GM23338 (cell line): ENCODE measurements at regions not wholly inside any gene's neighbourhood (a gene's known extent, or its start where the extent isn't known, plus 50 kb on each side); places are given as distances from the start of the nearest gene placed in this dataset.

Source experiments
- ATAC-seq: fragments of 200-7000 bp; cut with Tn5 transposase; 3 replicates; pipeline ENCODE4 v1.9.1; 2020
- DNase-seq: peaks from one replicate; pipeline ENCODE4 v3.0.0-alpha.2; 2015; ENCODE audit warnings: low spot score
- H2AFZ ChIP-seq: fragments of 200-600 bp; sonication (generic); 2 replicates; pipeline ENCODE4 v1.8.0; 2016; ENCODE audit warnings: antibody characterized with exemption, mild to moderate bottlenecking, moderate library complexity
- H3F3A ChIP-seq: fragments of 200-600 bp; sonication (generic); replicated peaks from 2 replicates; pipeline ENCODE4 v1.8.0; 2017; ENCODE audit warnings: antibody characterized with exemption, mixed run types, low read depth
- H3K27ac ChIP-seq: fragments of 200-600 bp; sonication (generic); 2 replicates; pipeline ENCODE4 v1.6.1; 2016; ENCODE audit warnings: low read depth
- H3K27me3 ChIP-seq: fragments of 200-600 bp; sonication (generic); 2 replicates; pipeline ENCODE4 v1.8.0; 2016; ENCODE audit warnings: mild to moderate bottlenecking, mixed run types, moderate library complexity; ENCODE audit not compliant: insufficient read depth
- H3K36me3 ChIP-seq: fragments of 200-600 bp; sonication (generic); 2 replicates; pipeline ENCODE4 v1.8.0; 2016; ENCODE audit warnings: mild to moderate bottlenecking; ENCODE audit not compliant: insufficient read depth
- H3K4me1 ChIP-seq: fragments of 200-600 bp; sonication (generic); 2 replicates; pipeline ENCODE4 v1.8.0; 2016; ENCODE audit warnings: mild to moderate bottlenecking, moderate library complexity; ENCODE audit not compliant: insufficient read depth
- H3K4me2 ChIP-seq: fragments of 200-600 bp; sonication (generic); 2 replicates; pipeline ENCODE4 v1.7.1; 2017; ENCODE audit warnings: mixed run types
- H3K4me3 ChIP-seq: fragments of 200-600 bp; sonication (generic); 2 replicates; pipeline ENCODE4 v1.6.1; 2016; ENCODE audit warnings: mixed run types
- H3K79me2 ChIP-seq: fragments of 200-600 bp; sonication (generic); replicated peaks from 2 replicates; pipeline ENCODE4 v1.8.0; 2017; ENCODE audit warnings: mild to moderate bottlenecking; ENCODE audit not compliant: insufficient read depth
- H3K9me2 ChIP-seq: fragments of 200-600 bp; sonication (generic); 2 replicates; pipeline ENCODE4 v1.8.0; 2017; ENCODE audit not compliant: insufficient read depth
- H4K20me1 ChIP-seq: fragments of 200-600 bp; sonication (generic); replicated peaks from 2 replicates; pipeline ENCODE4 v1.8.0; 2017; ENCODE audit warnings: mild to moderate bottlenecking; ENCODE audit not compliant: insufficient read depth
- H3K27ac Mint-ChIP-seq: 2 replicates; pipeline ENCODE4 v1.8.0; 2020; ENCODE audit warnings: inconsistent platforms, mild to moderate bottlenecking, moderate library complexity, mixed read lengths
- H3K27me3 Mint-ChIP-seq: 3 replicates; pipeline ENCODE4 v1.8.0; 2022; ENCODE audit warnings: low read depth, mild to moderate bottlenecking, moderate library complexity, mixed read lengths, inconsistent platforms; ENCODE audit not compliant: insufficient read depth, poor library complexity
- H3K36me3 Mint-ChIP-seq: 3 replicates; pipeline ENCODE4 v1.8.0; 2021; ENCODE audit warnings: low read depth, mild to moderate bottlenecking, inconsistent platforms, moderate library complexity, mixed read lengths
- H3K4me1 Mint-ChIP-seq: 3 replicates; pipeline ENCODE4 v1.8.0; 2020; ENCODE audit warnings: mild to moderate bottlenecking, inconsistent platforms, mixed read lengths
- H3K4me3 Mint-ChIP-seq: 3 replicates; pipeline ENCODE4 v1.8.0; 2021; ENCODE audit warnings: moderate library complexity, mild to moderate bottlenecking, inconsistent platforms, mixed read lengths
- H3K9me3 Mint-ChIP-seq: 3 replicates; pipeline ENCODE4 v1.8.0; 2020; ENCODE audit warnings: moderate library complexity, mild to moderate bottlenecking, inconsistent platforms, mixed read lengths
- CREB1 ChIP-seq: fragments of 250-450 bp; sonication (Bioruptor Pico); IDR thresholded peaks from 2 replicates; pipeline ENCODE4 v1.5.0; 2020; ENCODE audit warnings: low read depth, mild to moderate bottlenecking, moderate library complexity
- EZH2phosphoT487 ChIP-seq: fragments of 200-600 bp; sonication (generic); IDR thresholded peaks from one replicate; pipeline ENCODE4 v1.8.1; 2018; ENCODE audit warnings: antibody characterized with exemption; ENCODE audit not compliant: unreplicated experiment
- JUNB ChIP-seq: IDR thresholded peaks from one replicate; pipeline ENCODE4 v1.6.1; 2016; ENCODE audit warnings: antibody characterized with exemption; ENCODE audit not compliant: unreplicated experiment
- NANOG ChIP-seq: IDR thresholded peaks from 2 replicates; pipeline ENCODE4 v1.6.1; 2016; ENCODE audit warnings: antibody characterized with exemption, borderline replicate concordance
- ZNF114 ChIP-seq: fragments of 250-450 bp; sonication (Bioruptor Pico); IDR thresholded peaks from 2 replicates; pipeline ENCODE4 v1.5.0; 2020; ENCODE audit warnings: mild to moderate bottlenecking, moderate library complexity
- ZNF331 ChIP-seq: fragments of 250-450 bp; sonication (Bioruptor Pico); IDR thresholded peaks from 2 replicates; pipeline ENCODE4 v1.5.0; 2020; ENCODE audit warnings: low read depth, mild to moderate bottlenecking, moderate library complexity
- TF ChIP-seq, protein P1 (sequence below): IDR thresholded peaks from one replicate; pipeline ENCODE4 v1.6.1; 2018; ENCODE audit warnings: antibody characterized with exemption; ENCODE audit not compliant: unreplicated experiment
- TF ChIP-seq, protein P2 (sequence below): fragments of 250-450 bp; sonication (Bioruptor Pico); IDR thresholded peaks from 2 replicates; pipeline ENCODE4 v1.5.0; 2020; ENCODE audit warnings: mild to moderate bottlenecking, moderate library complexity
- TF ChIP-seq, protein P3 (sequence below), 2 experiments: fragments of 200-600 bp in 1 of 2; sonication (generic) in 1 of 2; conservative IDR thresholded peaks; 2 replicates each; pipeline versions ENCODE4 v1.5.1 to v1.6.1; 2016 to 2017; ENCODE audit warnings: antibody characterized with exemption in 2 of 2, low read depth in 2 of 2, mild to moderate bottlenecking in 2 of 2, moderate library complexity in 1 of 2

DNA sequence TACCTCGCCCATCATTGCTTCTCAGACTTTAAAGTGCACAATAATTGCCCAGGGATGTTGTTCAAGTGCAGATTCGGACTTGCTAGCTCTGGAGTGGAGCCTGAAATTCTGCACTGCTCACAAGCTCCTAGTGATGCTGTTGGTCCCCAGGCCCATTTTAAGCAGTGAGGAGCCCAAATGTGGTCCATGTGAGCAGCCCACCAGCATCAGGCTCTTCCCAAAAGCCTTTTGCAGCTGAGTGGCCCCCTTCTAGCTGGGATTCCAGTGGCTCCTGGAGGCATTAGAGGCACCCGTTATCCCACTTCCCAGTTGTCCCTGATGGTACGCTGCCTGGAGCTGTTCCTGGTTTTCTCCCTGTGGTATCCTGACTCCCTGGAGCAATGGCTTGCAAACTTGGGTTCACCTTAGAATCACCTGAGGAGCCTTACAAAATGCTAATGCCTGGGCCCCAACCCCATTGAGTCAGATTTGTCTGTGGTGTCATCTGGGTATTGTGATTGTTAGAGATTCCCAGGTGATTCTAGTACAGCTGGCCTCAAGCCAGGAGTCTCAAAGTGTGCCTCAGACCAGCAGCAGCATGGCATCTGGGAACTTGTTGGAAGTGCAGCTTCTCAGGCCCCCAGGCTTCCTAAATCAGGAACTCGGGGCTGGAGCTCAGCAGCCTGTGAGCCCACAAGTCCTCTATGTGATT, 186.9 kb upstream of the SLC24A3 start:
- no peaks in the 10 kb centered on the region for H3K36me3 Mint-ChIP-seq
- no peaks in the 10 kb centered on the region for H3K9me2 ChIP-seq
- peaks cover 1% of the 10 kb centered on the region for H3K27me3 Mint-ChIP-seq
- H3K4me2 ChIP-seq, result no peak overlapping the region
- H3K4me3 ChIP-seq, result no peak overlapping the region
- H3K4me3 Mint-ChIP-seq, result no peak overlapping the region
- no peak for TF ChIP-seq JUNB
- ATAC-seq, result no peak
- H3K9me3 Mint-ChIP-seq, result no peaks in the 10 kb centered on the region
- no peaks in the 10 kb centered on the region for H3K4me1 Mint-ChIP-seq
- H3F3A ChIP-seq, result no peaks in the 10 kb centered on the region
- DNase-seq, result no peak
- H3K79me2 ChIP-seq, result no peaks in the 10 kb centered on the region
- H3K4me1 ChIP-seq, result no peaks in the 10 kb centered on the region
- H3K27me3 ChIP-seq, result no peaks in the 10 kb centered on the region
- H3K27ac ChIP-seq, result no peak overlapping the region
- H2AFZ ChIP-seq, result no peak overlapping the region
- no peaks in the 10 kb centered on the region for H4K20me1 ChIP-seq
- H3K36me3 ChIP-seq, result no peaks in the 10 kb centered on the region
- no peak overlapping the region for H3K27ac Mint-ChIP-seq

DNA sequence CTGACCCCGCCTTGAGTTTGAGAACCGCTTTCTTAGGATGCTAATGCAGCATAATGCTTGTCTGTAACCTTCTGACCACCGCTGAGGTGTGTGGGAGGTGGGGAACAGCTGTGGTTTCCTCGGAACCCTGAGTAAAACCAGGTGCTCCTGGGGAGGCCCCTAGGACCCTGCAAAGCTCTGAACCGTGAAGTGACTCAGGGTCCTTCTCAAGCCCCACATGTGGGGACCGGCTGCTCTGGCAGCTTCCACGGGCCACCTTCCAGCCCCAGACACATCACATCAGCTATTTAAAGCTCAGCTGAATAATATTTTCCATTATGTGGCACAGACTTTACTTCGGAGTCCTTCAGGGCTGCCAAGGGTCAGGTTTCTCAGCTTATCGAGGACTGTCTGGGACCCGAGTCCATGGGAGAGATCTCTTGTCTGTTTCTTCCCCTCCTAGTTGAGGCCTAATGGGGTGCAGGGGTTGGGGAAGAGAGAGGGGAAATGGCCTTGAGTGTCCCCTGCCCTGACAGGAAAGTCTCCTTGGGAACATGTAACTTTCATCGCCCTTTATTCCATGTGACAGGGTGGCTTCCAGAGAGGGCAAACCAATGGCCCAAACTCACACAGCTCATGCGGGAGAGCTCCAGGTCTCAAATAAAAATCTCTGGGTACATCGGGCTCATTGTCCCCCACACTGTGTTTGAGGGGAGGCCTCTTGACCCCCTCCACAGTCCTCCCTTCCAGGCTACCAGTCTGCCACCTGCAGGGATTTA, 186.1 kb upstream of the SLC24A3 start:
- Mint-ChIP-seq H3K27ac (no peak overlapping the region; the same call in 1 of the 2 replicates), H3K4me3 (no peak overlapping the region), H3K4me1 (no peaks in the 10 kb centered on the region), H3K9me3 (no peaks in the 10 kb centered on the region), H3K36me3 (no peaks in the 10 kb centered on the region), H3K27me3 (peaks cover 1% of the 10 kb centered on the region)
- no peaks in the 10 kb centered on the region for H3K36me3 ChIP-seq
- no peak overlapping the region for H3K4me3 ChIP-seq
- no peak overlapping the region for H2AFZ ChIP-seq
- no peak overlapping the region for H3K27ac ChIP-seq
- H3K27me3 ChIP-seq, result no peaks in the 10 kb centered on the region
- no peaks in the 10 kb centered on the region for H3F3A ChIP-seq
- H3K79me2 ChIP-seq, result no peaks in the 10 kb centered on the region
- H3K4me1 ChIP-seq, result no peaks in the 10 kb centered on the region
- H3K9me2 ChIP-seq, result no peaks in the 10 kb centered on the region
- ATAC-seq (no peak), DNase-seq (no peak)
- no peak overlapping the region for H3K4me2 ChIP-seq
- no peaks in the 10 kb centered on the region for H4K20me1 ChIP-seq
- TF ChIP-seq, protein P1, sequence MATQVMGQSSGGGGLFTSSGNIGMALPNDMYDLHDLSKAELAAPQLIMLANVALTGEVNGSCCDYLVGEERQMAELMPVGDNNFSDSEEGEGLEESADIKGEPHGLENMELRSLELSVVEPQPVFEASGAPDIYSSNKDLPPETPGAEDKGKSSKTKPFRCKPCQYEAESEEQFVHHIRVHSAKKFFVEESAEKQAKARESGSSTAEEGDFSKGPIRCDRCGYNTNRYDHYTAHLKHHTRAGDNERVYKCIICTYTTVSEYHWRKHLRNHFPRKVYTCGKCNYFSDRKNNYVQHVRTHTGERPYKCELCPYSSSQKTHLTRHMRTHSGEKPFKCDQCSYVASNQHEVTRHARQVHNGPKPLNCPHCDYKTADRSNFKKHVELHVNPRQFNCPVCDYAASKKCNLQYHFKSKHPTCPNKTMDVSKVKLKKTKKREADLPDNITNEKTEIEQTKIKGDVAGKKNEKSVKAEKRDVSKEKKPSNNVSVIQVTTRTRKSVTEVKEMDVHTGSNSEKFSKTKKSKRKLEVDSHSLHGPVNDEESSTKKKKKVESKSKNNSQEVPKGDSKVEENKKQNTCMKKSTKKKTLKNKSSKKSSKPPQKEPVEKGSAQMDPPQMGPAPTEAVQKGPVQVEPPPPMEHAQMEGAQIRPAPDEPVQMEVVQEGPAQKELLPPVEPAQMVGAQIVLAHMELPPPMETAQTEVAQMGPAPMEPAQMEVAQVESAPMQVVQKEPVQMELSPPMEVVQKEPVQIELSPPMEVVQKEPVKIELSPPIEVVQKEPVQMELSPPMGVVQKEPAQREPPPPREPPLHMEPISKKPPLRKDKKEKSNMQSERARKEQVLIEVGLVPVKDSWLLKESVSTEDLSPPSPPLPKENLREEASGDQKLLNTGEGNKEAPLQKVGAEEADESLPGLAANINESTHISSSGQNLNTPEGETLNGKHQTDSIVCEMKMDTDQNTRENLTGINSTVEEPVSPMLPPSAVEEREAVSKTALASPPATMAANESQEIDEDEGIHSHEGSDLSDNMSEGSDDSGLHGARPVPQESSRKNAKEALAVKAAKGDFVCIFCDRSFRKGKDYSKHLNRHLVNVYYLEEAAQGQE, result no peak
- TF ChIP-seq EZH2phosphoT487, result no peak
- TF ChIP-seq, protein P2, sequence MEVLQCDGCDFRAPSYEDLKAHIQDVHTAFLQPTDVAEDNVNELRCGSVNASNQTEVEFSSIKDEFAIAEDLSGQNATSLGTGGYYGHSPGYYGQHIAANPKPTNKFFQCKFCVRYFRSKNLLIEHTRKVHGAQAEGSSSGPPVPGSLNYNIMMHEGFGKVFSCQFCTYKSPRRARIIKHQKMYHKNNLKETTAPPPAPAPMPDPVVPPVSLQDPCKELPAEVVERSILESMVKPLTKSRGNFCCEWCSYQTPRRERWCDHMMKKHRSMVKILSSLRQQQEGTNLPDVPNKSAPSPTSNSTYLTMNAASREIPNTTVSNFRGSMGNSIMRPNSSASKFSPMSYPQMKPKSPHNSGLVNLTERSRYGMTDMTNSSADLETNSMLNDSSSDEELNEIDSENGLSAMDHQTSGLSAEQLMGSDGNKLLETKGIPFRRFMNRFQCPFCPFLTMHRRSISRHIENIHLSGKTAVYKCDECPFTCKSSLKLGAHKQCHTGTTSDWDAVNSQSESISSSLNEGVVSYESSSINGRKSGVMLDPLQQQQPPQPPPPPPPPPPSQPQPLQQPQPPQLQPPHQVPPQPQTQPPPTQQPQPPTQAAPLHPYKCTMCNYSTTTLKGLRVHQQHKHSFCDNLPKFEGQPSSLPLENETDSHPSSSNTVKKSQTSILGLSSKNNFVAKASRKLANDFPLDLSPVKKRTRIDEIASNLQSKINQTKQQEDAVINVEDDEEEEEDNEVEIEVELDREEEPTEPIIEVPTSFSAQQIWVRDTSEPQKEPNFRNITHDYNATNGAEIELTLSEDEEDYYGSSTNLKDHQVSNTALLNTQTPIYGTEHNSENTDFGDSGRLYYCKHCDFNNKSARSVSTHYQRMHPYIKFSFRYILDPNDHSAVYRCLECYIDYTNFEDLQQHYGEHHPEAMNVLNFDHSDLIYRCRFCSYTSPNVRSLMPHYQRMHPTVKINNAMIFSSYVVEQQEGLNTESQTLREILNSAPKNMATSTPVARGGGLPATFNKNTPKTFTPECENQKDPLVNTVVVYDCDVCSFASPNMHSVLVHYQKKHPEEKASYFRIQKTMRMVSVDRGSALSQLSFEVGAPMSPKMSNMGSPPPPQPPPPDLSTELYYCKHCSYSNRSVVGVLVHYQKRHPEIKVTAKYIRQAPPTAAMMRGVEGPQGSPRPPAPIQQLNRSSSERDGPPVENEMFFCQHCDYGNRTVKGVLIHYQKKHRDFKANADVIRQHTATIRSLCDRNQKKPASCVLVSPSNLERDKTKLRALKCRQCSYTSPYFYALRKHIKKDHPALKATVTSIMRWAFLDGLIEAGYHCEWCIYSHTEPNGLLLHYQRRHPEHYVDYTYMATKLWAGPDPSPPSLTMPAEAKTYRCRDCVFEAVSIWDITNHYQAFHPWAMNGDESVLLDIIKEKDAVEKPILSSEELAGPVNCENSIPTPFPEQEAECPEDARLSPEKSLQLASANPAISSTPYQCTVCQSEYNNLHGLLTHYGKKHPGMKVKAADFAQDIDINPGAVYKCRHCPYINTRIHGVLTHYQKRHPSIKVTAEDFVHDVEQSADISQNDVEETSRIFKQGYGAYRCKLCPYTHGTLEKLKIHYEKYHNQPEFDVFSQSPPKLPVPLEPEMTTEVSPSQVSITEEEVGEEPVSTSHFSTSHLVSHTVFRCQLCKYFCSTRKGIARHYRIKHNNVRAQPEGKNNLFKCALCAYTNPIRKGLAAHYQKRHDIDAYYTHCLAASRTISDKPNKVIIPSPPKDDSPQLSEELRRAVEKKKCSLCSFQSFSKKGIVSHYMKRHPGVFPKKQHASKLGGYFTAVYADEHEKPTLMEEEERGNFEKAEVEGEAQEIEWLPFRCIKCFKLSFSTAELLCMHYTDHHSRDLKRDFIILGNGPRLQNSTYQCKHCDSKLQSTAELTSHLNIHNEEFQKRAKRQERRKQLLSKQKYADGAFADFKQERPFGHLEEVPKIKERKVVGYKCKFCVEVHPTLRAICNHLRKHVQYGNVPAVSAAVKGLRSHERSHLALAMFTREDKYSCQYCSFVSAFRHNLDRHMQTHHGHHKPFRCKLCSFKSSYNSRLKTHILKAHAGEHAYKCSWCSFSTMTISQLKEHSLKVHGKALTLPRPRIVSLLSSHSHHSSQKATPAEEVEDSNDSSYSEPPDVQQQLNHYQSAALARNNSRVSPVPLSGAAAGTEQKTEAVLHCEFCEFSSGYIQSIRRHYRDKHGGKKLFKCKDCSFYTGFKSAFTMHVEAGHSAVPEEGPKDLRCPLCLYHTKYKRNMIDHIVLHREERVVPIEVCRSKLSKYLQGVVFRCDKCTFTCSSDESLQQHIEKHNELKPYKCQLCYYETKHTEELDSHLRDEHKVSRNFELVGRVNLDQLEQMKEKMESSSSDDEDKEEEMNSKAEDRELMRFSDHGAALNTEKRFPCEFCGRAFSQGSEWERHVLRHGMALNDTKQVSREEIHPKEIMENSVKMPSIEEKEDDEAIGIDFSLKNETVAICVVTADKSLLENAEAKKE (CRISPR knock-in tag), result no peak
- no peak for TF ChIP-seq ZNF114 (CRISPR knock-in tag)
- no peak for TF ChIP-seq ZNF331 (CRISPR knock-in tag)
- TF ChIP-seq, protein P3, sequence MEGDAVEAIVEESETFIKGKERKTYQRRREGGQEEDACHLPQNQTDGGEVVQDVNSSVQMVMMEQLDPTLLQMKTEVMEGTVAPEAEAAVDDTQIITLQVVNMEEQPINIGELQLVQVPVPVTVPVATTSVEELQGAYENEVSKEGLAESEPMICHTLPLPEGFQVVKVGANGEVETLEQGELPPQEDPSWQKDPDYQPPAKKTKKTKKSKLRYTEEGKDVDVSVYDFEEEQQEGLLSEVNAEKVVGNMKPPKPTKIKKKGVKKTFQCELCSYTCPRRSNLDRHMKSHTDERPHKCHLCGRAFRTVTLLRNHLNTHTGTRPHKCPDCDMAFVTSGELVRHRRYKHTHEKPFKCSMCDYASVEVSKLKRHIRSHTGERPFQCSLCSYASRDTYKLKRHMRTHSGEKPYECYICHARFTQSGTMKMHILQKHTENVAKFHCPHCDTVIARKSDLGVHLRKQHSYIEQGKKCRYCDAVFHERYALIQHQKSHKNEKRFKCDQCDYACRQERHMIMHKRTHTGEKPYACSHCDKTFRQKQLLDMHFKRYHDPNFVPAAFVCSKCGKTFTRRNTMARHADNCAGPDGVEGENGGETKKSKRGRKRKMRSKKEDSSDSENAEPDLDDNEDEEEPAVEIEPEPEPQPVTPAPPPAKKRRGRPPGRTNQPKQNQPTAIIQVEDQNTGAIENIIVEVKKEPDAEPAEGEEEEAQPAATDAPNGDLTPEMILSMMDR (conservative IDR thresholded peaks at IDR 0.05; ENCODE audit: low read depth in 2 of 2), result no peak
- TF ChIP-seq CREB1 (CRISPR knock-in tag), result no peak
- TF ChIP-seq NANOG, result no peak
- TF ChIP-seq JUNB, result no peak
